ENCODE measurements at regions not wholly inside any gene's neighbourhood (a gene's known extent, or its start where the extent isn't known, plus 50 kb on each side); places are given as distances from the start of the nearest gene placed in this dataset.

GRCh38 chr10:3625959-3626751 lies 158.9 kb downstream of the KLF6 start:
- TF ChIP-seq CTCF (IDR thresholded peaks at IDR 0.05) (no peak), EZH2 (IDR thresholded peaks at IDR 0.05; ENCODE audit: borderline replicate concordance, insufficient read depth, low read depth, low read length, poor library complexity, severe bottlenecking) (no peak)

Measured in B cell (primary cell).